GM23248 (cell line): ENCODE measurements at regions not wholly inside any gene's neighbourhood (a gene's known extent, or its start where the extent isn't known, plus 50 kb on each side); places are given as distances from the start of the nearest gene placed in this dataset.

Experiments
- EZH2 ChIP-seq: fragments of 200-600 bp; sonication (generic); IDR thresholded peaks from 2 replicates; pipeline ENCODE4 v1.6.1; 2018; ENCODE audit warnings: antibody characterized with exemption, mild to moderate bottlenecking; ENCODE audit not compliant: insufficient read depth, poor library complexity, severe bottlenecking
- EZH2phosphoT487 ChIP-seq: fragments of 200-600 bp; sonication (generic); IDR thresholded peaks from 2 replicates; pipeline ENCODE4 v1.6.1; 2018; ENCODE audit warnings: antibody characterized with exemption, moderate library complexity, mild to moderate bottlenecking, low read depth; ENCODE audit not compliant: insufficient read depth

- TF ChIP-seq EZH2, result no peak
- TF ChIP-seq EZH2phosphoT487, result no peak
These were observed 737.9 kb upstream of the SLC35B3 start for GRCh38 chr6:9173229-9173628.
